NOMO-1 treated with DMSO at 0.1 percent for 48 hours (cell line): ENCODE measurements at regions not wholly inside any gene's neighbourhood (a gene's known extent, or its start where the extent isn't known, plus 50 kb on each side); places are given as distances from the start of the nearest gene placed in this dataset.

Experiments used
- DNase-seq: peaks from one replicate; lab custom pipeline; 2025; ENCODE audit not compliant: unreplicated experiment; lab: John Stamatoyannopoulos, UW

GRCh38 chr3:106725566-106725965 lies 651.7 kb upstream of the CCDC54 start:
- DNase-seq, result no peak

GRCh38 chr3:106728315-106729098 lies 648.7 kb upstream of the CCDC54 start:
- no peak for DNase-seq

- DNase-seq, result no peak
These were observed 647.8 kb upstream of the CCDC54 start for GRCh38 chr3:106729481-106729880.

GRCh38 chr3:106731230-106731629 lies 646.0 kb upstream of the CCDC54 start:
- DNase-seq, result no peak

- DNase-seq, result no peak
These were observed 642.5 kb upstream of the CCDC54 start for GRCh38 chr3:106734712-106735111.

GRCh38 chr3:106737265-106737664 lies 640.0 kb upstream of the CCDC54 start:
- DNase-seq, result no peak

- no peak for DNase-seq
These were observed 637.1 kb upstream of the CCDC54 start for GRCh38 chr3:106740116-106740515.

- no peak for DNase-seq
These were observed 631.7 kb upstream of the CCDC54 start for GRCh38 chr3:106745344-106746168.

- no peak for DNase-seq
These were observed 631.0 kb upstream of the CCDC54 start for GRCh38 chr3:106746286-106746685.

GRCh38 chr3:106748472-106749262 lies 628.6 kb upstream of the CCDC54 start:
- DNase-seq, result no peak

- no peak for DNase-seq
These were observed 627.1 kb upstream of the CCDC54 start for GRCh38 chr3:106750092-106750491.

- DNase-seq, result no peak
These were observed 621.9 kb upstream of the CCDC54 start for GRCh38 chr3:106755336-106755735.

- no peak for DNase-seq
These were observed 620.3 kb upstream of the CCDC54 start for GRCh38 chr3:106756901-106757300.

GRCh38 chr3:106758459-106758858 lies 618.8 kb upstream of the CCDC54 start:
- no peak for DNase-seq

GRCh38 chr3:106759731-106760130 lies 617.5 kb upstream of the CCDC54 start:
- no peak for DNase-seq

- DNase-seq, result no peak
These were observed 611.9 kb upstream of the CCDC54 start for GRCh38 chr3:106765342-106765741.

GRCh38 chr3:106768941-106769480 lies 608.2 kb upstream of the CCDC54 start:
- no peak for DNase-seq

- no peak for DNase-seq
These were observed 603.4 kb upstream of the CCDC54 start for GRCh38 chr3:106773795-106774194.

- DNase-seq, result no peak
These were observed 594.0 kb upstream of the CCDC54 start for GRCh38 chr3:106783231-106783630.

GRCh38 chr3:106789276-106789675 lies 588.0 kb upstream of the CCDC54 start:
- no peak for DNase-seq

GRCh38 chr3:106792716-106793115 lies 584.5 kb upstream of the CCDC54 start:
- DNase-seq, result no peak
